Left ventricle myocardium inferior (tissue), 1 donor: ENCODE measurements at regions not wholly inside any gene's neighbourhood (a gene's known extent, or its start where the extent isn't known, plus 50 kb on each side); places are given as distances from the start of the nearest gene placed in this dataset.
"Not testable (repeated sequence)": the region's sequence is repeated elsewhere in the genome, so short reads cannot be mapped to it uniquely, and the experiment has no call there.

Experiments used
- DNase-seq: peaks from one replicate; pipeline ENCODE4 v3.0.0-alpha.2; 2020
- H3K27ac ChIP-seq: fragments of 200-600 bp; replicated peaks from 2 replicates; pipeline ENCODE4 v1.8.0; 2021
- H3K27me3 ChIP-seq: fragments of 200-600 bp; 2 replicates; pipeline ENCODE4 v1.8.0; 2021; ENCODE audit warnings: low read depth
- H3K36me3 ChIP-seq: fragments of 200-600 bp; 2 replicates; pipeline ENCODE4 v1.8.0; 2021
- H3K4me1 ChIP-seq: fragments of 200-600 bp; 2 replicates; pipeline ENCODE4 v1.8.0; 2021
- H3K4me3 ChIP-seq: fragments of 200-600 bp; 2 replicates; pipeline ENCODE4 v1.8.0; 2021; ENCODE audit warnings: mild to moderate bottlenecking, moderate library complexity
- H3K9me3 ChIP-seq: fragments of 200-600 bp; replicated peaks from 2 replicates; pipeline ENCODE4 v1.8.0; 2021
- CTCF ChIP-seq: fragments of 200-600 bp; IDR thresholded peaks from 2 replicates; pipeline ENCODE4 v1.8.0; 2021; ENCODE audit warnings: antibody characterized with exemption, mild to moderate bottlenecking, borderline replicate concordance
- intact Hi-C: fragments of 100-400 bp; cut with micrococcal nuclease; formaldehyde crosslinking; loops from one replicate; pipeline ENCODE4 v1.11.0; 2022
- donor health status: DM: no; HTN: yes; CAD: no; lungs with severe emphysema.

GRCh38 chr12:9331218-9331626 lies 123.0 kb upstream of the PZP start:
- Histone ChIP-seq H3K36me3 (no peaks in the 10 kb centered on the region), H3K9me3 (peaks cover 4% of the 10 kb centered on the region), H3K27ac (no peak overlapping the region), H3K27me3 (no peaks in the 10 kb centered on the region), H3K4me3 (no peak overlapping the region), H3K4me1 (no peaks in the 10 kb centered on the region)
- intact Hi-C loops: no loop called here
- peak; percentile 62 for DNase-seq
- peak; percentile 94 for TF ChIP-seq CTCF

- H3K27ac ChIP-seq: no peak overlapping the region
- no peaks in the 10 kb centered on the region for H3K27me3 ChIP-seq
- intact Hi-C loops: no loop called here
- H3K4me3 ChIP-seq: no peak overlapping the region
- no peak for TF ChIP-seq CTCF
- no peak for DNase-seq
- no peaks in the 10 kb centered on the region for H3K36me3 ChIP-seq
- H3K4me1 ChIP-seq: no peaks in the 10 kb centered on the region
- no peaks in the 10 kb centered on the region for H3K9me3 ChIP-seq
Measured at GRCh38 chr12:9329019-9329418, 120.8 kb upstream of the PZP start.

GRCh38 chr12:9328065-9328464 lies 119.9 kb upstream of the PZP start:
- TF ChIP-seq CTCF: no peak
- H3K27me3 ChIP-seq: no peaks in the 10 kb centered on the region
- intact Hi-C loops: no loop called here
- no peak overlapping the region for H3K27ac ChIP-seq
- H3K36me3 ChIP-seq: no peaks in the 10 kb centered on the region
- no peak for DNase-seq
- no peaks in the 10 kb centered on the region for H3K4me1 ChIP-seq
- no peaks in the 10 kb centered on the region for H3K9me3 ChIP-seq
- no peak overlapping the region for H3K4me3 ChIP-seq

GRCh38 chr12:9327320-9327719 lies 119.1 kb upstream of the PZP start:
- no peak for DNase-seq
- no peak overlapping the region for H3K4me3 ChIP-seq
- intact Hi-C loops: no loop called here
- no peak overlapping the region for H3K27ac ChIP-seq
- no peak for TF ChIP-seq CTCF
- no peaks in the 10 kb centered on the region for H3K4me1 ChIP-seq
- no peaks in the 10 kb centered on the region for H3K36me3 ChIP-seq
- H3K9me3 ChIP-seq: no peaks in the 10 kb centered on the region
- no peaks in the 10 kb centered on the region for H3K27me3 ChIP-seq

- H3K27me3 ChIP-seq, H3K36me3 ChIP-seq, DNase-seq, intact Hi-C loops, H3K4me1 ChIP-seq, H3K9me3 ChIP-seq, H3K4me3 ChIP-seq, H3K27ac ChIP-seq: not testable (repeated sequence)
Measured at GRCh38 chr12:9326849-9327248, 118.7 kb upstream of the PZP start.

- peak overlapping the region; percentile 29 for H3K4me3 ChIP-seq
- no peak for TF ChIP-seq CTCF
- H3K27me3 ChIP-seq: no peaks in the 10 kb centered on the region
- no peaks in the 10 kb centered on the region for H3K9me3 ChIP-seq
- no peak for DNase-seq
- intact Hi-C loops: no loop called here
- H3K36me3 ChIP-seq: no peaks in the 10 kb centered on the region
- no peaks in the 10 kb centered on the region for H3K4me1 ChIP-seq
- H3K27ac ChIP-seq: no peak overlapping the region
Measured at GRCh38 chr12:9326085-9326484, 117.9 kb upstream of the PZP start.
